GM19324 (cell line): ENCODE measurements at regions not wholly inside any gene's neighbourhood (a gene's known extent, or its start where the extent isn't known, plus 50 kb on each side); places are given as distances from the start of the nearest gene placed in this dataset.
"Not testable (repeated sequence)": the region's sequence is repeated elsewhere in the genome, so short reads cannot be mapped to it uniquely, and the experiment has no call there.

Experiments
- ATAC-seq: cut with Tn5 transposase; IDR thresholded peaks from one replicate; pipeline ENCODE4 v1.9.1; 2021; ENCODE audit warnings: mild to moderate bottlenecking, moderate library complexity; ENCODE audit not compliant: unreplicated experiment, low FRiP score

DNA sequence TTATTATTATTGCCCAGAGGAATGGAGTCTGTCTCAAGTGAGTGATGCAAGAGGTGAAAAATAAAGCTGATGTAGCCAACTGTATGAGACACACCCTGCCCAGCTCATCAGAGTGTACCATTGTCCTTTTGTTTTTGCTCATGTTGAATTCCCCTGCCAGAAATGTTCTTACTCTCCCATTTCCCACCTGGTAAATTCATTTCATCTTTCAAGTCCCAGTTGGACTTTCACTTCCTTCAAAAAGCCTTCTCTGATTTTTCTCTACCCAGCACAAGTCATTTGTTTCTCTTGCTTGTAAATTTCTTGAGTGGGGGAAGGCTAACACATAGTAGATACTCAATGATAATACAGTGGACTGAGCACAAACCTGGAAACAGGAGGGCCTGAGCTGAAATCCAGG, 394.5 kb upstream of the ZNF462 start:
- no peak for ATAC-seq

- ATAC-seq = no peak
Observed at GRCh38 chr9:106478312-106478711, 384.7 kb upstream of the ZNF462 start.

DNA sequence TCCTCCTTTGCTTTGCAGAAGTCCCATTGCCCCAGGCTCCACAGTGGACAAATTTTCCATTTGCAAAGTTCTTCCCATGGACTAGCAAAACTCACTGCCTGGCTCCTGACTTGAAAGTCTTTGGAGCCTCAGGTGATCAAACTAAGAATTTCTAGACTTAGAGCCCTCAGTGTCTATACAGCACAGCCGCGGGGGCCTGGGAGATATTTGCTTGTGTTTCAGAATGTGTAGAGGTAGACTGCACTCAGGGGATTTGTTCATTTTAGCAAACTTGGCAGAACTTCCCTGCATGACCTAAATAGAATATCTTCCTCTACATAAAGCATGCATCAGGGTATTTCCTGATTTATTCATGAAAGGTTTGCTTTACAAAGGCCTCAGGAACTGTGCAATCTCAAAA, 384.2 kb upstream of the ZNF462 start:
- ATAC-seq = no peak

DNA sequence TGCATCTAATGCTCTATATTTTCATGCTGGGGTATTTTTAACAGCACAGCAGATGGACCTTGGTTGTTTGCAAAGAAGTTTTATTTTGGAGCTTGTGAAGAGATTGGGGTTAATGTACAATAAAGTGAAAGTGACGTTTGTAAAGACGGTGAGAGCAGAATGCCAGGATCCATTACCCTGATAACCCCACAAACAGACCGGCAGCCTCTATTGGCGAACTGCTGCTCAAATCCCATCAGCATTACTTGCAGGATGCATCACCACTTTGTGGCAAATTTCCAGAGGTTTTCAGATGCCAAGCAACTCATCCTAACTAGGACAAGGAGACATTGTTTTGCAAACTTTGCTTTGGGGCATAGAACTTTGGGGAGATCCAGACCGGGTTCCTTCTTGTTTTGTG, 383.3 kb upstream of the ZNF462 start:
- no peak for ATAC-seq

DNA sequence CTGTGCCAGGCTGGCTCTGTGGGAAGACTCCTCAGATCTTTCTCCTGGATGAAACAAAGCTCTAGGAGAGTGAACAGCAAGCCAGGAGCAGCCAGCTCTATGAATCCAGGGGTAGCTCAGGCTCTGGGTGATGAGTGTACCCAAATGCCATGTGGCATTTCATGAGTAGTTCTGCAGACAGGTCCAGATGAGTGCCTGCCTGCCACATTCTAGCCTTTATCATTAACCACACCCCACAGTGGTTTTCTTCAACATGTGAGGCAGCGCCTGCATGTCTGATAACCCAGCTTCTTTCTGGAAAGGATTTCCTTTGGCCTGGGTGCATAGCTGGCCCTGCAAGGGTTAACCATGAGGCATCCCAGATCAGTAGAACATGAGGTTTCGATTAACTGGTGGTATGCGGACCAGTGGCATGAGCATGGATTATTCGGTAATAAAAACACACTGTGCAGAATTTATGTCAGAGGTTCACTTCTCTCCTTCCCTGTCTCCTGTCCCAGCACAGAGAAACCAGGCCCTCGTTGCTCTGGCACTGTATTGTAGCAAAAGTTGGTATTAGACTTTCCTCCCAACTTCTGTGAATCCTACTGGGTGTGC, 381.9 kb upstream of the ZNF462 start:
- no peak for ATAC-seq

DNA sequence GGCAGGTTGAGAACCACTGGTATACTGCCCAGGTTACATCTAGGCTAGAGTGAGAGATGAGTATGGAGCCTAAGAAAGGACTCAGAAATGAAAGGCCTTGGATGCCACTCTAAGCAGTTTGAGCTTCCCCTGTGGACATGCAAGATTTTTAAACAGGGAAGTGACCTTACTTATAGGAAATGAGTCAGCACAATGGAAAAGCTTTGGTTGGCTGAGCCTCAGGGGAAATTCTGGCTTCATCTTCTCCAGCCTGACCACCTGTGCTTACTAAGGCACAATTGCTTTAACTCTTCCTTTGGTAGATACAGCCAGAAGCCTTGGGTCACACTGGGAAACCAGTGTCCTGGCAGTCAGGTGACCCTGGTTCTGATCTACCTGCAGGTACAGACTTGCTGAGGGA, 380.2 kb upstream of the ZNF462 start:
- ATAC-seq = no peak

- no peak for ATAC-seq
Observed at GRCh38 chr9:106486685-106487084, 376.3 kb upstream of the ZNF462 start.

- ATAC-seq = no peak
Observed at GRCh38 chr9:106487266-106487665, 375.7 kb upstream of the ZNF462 start.

DNA sequence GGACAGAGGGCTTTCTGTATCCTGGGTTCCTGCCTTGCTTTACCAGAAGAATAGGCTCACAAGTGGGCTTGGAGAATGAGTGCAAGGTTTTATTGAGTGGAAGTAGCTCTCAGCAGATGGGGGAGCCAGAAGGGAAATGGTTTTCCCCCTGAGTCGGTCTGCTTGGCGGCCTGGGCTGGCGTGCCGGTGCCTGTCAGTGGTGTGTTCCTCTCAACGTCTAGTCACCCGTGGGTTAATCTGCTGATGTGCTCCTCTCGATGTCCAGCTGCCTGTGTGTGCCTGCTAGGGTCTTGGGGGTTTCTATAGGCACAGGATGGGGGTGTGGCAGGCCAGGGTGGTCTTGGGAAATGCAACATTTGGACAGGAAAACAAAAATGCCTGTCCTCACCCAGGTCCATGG, 370.8 kb upstream of the ZNF462 start:
- ATAC-seq = not testable (repeated sequence)

DNA sequence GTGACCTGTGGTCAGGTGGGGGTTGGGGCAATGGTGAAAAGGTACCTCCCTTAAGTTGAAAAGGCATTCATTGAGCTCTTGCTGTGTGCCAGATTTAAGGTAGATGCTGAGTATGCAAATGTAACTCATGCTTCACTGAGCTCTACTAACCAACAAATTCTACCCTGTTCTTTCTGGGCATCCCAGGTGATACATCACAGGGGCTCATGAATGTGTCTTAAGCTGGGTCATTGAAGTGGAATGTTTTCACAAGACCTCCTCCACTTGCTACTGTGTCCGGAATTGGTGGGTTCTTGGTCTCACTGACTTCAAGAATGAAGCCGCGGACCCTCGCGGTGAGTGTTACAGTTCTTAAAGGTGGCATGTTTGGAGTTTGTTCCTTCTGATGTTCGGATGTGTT, 362.8 kb upstream of the ZNF462 start:
- ATAC-seq = no peak

DNA sequence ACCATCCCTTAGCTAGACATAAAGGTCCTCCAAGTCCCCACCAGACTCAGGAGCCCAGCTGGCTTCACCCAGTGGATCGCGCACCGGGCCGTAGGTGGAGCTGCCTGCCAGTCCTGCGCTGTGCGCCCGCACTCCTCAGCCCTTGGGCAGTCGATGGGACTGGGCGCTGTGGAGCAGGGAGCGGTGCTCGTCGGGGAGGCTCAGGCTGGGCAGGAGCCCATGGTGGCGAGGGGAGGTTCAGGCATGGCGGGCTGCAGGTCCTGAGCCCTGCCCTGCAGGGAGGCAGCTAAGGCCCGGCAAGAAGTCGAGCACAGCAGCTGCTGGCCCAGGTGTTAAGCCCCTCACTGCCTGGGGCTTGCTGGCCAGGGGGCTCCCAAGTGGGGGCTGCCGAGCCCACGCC, 361.8 kb upstream of the ZNF462 start:
- ATAC-seq = not testable (repeated sequence)

- ATAC-seq = no peak
Observed at GRCh38 chr9:106502930-106503329, 360.0 kb upstream of the ZNF462 start.

- no peak for ATAC-seq
Observed at GRCh38 chr9:106503759-106504158, 359.2 kb upstream of the ZNF462 start.

- ATAC-seq = no peak
Observed at GRCh38 chr9:106526716-106527204, 336.2 kb upstream of the ZNF462 start.

DNA sequence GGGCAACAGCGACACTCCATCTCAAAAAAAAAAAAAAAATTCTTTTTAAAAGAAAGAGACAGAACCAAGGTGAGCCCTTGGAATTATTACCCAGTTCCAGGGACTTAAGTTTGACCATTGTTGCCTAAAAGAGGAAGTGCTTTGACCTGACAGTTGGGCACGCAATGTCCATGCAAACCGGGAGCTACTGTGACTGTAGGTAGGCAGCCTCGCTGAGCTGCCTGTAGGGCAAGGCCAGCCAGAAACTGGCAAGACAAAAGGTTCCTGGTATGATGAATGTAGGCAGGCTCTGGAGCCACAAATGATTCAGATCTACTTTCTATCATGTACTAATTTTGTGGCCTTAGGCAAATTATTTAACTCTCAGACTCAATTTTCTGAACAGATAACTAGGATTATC, 334.8 kb upstream of the ZNF462 start:
- no peak for ATAC-seq

DNA sequence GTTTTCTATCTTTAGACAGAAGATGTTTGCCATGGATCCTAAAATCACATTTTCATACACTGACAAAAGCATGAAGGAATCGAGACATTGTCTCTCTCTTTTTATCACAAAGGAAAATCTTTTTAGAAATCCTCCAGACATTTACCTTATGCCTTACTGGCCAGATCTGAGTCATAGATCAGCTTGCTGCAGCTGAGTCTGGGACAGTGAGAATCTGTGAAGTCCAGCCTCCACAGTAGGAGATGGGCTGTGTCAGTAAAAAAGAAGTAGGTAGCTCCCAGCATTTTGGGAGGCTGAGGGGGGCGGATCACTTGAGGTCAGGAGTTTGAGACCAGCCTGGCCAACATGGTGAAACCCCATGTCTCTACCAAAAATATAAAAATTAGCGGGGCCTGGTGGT, 333.4 kb upstream of the ZNF462 start:
- no peak for ATAC-seq

DNA sequence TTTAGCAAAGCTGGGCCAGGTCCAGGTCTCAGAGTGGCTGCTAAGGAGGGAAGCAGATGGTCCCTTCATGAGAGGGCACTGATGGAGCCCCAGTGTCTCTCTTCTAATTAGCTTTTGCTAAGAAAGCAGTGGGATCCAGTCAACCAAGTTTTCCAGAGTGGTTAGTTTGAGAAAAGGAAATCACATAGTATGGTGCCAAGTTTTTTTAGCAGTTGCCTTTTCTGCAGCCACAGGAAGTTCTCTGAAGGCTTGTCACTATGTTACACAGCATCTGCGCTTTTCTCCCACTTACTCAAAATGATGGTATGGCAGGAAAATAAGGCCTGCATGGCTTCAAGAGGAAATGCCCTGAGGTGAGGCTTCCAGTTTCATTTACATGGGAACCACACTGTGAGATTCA, 331.5 kb upstream of the ZNF462 start:
- no peak for ATAC-seq

DNA sequence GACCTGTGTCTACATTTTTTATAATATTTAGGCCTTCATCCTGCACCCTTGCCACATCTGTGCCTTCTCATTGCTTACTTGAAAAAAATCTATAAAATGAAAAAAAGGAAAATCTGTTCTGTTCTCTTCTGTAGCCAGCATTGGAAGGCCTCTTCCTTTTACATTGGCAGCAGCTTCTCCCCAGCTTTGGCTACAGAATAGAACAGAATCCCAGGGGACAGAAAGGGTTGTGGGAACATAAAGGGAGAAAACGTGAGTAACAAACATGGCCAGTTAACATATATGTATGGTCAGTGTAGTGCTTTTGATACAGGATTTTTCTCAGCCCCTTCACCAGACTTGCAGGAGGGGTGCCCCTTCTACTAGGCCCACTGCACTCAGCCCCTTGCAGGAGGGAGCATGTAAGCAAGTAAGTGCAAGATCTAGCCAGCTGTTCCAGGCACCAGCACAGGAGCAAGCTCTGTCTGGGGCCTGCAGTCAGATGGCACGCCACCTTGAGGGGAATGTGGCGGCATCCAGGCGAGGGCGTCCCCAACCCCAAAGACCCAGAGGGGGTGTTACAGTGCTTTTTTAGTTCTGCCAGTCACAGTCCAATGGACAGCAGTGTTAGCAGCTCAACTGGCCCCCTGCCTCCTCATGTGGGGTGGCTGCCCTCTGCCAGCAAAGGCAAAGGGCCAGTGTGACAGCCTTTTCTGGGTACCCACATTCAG, 330.5 kb upstream of the ZNF462 start:
- ATAC-seq = no peak

GRCh38 chr9:106534800-106535199, 328.2 kb upstream of the ZNF462 start:
- ATAC-seq = no peak

DNA sequence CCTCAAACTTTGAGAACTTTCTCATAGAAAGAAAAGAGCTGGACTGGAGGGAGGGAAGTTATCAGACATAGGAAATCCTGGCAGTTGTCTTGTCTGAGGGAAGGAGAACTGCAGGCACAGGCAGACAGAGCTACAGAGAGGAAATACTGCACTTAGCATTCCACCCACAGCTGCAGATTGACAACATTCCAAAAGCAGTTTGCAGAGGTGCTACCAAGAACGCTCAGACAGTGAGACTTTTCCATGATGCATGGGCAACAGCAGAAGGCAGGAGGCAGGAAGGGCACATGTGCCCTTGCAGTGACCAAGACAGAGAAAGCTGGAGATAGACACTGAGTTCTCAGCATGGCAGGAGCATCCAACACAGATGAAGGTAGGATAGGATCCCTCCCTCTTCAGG, 327.5 kb upstream of the ZNF462 start:
- ATAC-seq = no peak

- ATAC-seq = no peak
Observed at GRCh38 chr9:106557996-106558667, 304.8 kb upstream of the ZNF462 start.

DNA sequence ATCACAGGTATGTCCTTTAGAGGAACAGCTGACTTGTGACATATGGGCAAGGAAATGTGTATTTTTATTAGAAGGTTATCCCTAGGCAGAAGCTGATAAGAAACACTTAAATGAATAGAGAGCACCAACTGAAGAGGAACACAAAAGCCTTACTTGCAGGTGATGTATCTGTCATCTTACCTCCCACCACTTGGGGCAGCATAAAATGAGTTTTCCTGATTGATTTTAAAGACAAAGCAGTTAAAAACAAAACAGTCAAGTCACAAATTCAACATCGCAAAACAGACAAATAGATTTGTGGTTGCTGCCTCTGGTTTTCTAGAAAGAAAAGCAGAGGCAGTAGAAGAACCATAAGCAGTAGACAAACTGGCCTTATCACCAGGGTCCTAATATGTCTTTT, 302.4 kb upstream of the ZNF462 start:
- ATAC-seq = no peak
